ENCODE measurements at regions not wholly inside any gene's neighbourhood (a gene's known extent, or its start where the extent isn't known, plus 50 kb on each side); places are given as distances from the start of the nearest gene placed in this dataset.

GRCh38 chr1:56304975-56305374 lies 274.4 kb downstream of the PLPP3 start:
- no peak for DNase-seq

DNA sequence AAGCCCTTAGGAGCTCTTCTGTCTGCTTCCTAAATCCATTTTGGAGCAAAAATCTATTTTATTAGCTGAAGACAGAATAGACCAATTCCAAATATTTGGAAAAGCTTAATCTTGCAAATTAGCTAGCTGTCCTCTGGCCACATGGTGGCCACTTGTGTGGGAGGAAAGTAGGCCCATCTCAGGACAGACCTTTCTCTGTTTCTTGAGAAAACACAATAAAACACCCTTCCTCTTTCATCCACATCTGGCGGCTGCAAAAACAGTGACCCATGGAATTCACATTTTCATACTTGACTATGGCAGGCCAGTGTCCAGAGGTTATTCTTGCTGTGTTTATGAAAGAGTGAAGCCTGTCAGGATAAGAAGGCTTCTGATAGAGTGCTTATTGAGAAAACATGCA lies 275.6 kb downstream of the PLPP3 start:
- no peak for DNase-seq

DNA sequence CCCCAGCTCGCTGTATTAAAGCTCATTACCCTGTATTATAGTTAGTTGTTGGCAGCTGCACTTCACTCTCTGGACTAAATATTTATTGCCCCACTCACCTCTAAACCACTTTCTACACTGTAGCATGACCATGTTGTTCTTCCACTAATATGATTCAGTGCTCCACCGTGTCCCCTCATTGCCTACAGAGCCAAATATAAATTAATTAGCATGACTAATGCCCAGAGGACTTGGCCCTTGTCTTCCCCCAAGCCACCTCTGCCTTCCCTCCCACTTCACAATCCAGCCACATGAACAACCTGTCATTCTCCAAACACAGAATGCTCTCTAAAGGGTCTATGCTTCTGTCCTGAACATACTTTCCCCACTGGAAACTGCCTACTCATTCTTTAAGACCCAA lies 276.5 kb downstream of the PLPP3 start:
- DNase-seq, result no peak

- no peak for DNase-seq
Observed at GRCh38 chr1:56301791-56302190, 277.6 kb downstream of the PLPP3 start.

GRCh38 chr1:56300836-56301235 lies 278.5 kb downstream of the PLPP3 start:
- DNase-seq, result no peak

- DNase-seq, result no peak
Observed at GRCh38 chr1:56298866-56299265, 280.5 kb downstream of the PLPP3 start.

DNA sequence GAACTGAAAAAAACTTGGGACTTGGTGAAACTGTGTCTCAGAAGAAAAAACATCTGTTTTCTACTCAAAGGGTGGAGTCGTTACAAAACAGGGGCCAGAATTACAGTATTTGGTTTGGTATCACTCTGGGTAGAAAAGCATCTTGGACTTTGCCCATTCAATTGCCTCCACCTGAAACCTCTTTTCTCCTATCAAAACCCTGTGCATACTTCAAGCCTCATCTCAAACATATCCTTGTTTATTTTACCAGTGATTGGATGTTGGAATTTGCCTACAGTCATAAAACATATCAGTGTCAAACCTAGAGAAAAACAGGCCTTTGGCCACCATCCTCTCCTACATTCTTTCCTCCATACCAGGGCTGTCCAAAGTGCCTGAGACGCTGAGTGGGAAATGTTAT lies 281.5 kb downstream of the PLPP3 start:
- no peak for DNase-seq

DNA sequence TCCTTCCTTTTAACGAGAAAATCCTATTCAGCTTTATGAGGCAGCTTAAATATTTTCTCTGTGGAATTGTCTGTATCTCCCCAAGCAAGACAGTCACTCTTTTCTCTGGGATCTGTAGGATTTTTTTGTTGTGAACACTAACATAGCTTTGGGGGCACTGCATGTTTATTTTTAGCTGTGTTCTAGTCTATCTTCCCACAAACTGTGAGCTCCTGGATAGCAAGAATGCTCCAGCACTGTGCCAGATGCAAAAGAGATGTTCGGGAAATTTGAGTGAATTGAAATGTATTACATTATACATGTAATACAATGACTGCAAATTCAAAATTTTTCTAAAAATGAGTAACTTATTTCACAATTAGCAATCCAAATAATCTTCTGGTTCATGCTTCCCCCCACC lies 282.2 kb downstream of the PLPP3 start:
- DNase-seq, result no peak

GRCh38 chr1:56295949-56296929 lies 283.1 kb downstream of the PLPP3 start:
- no peak for DNase-seq

- no peak for DNase-seq
Observed at GRCh38 chr1:56291374-56291919, 287.9 kb downstream of the PLPP3 start.

- DNase-seq, result no peak
Observed at GRCh38 chr1:56289260-56289659, 290.1 kb downstream of the PLPP3 start.

DNA sequence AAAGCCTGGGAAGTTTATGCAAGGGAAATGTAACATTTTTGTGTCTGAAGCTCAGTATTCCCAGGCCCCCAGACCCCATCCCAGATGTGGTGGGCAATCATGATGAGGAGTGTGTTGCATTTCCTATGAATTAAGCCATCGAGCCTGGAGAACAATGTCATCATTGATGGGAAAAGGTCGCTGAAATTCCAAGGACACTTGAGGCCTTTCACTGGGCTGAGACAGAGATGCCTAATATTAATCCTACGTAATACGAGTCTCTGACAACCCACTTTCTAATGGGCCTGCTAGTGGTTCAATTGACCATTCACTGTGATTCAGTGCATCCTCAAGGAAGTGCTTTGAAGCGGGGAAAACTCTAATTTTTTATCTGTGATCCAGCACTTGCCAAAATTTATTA lies 291.6 kb downstream of the PLPP3 start:
- no peak for DNase-seq

DNA sequence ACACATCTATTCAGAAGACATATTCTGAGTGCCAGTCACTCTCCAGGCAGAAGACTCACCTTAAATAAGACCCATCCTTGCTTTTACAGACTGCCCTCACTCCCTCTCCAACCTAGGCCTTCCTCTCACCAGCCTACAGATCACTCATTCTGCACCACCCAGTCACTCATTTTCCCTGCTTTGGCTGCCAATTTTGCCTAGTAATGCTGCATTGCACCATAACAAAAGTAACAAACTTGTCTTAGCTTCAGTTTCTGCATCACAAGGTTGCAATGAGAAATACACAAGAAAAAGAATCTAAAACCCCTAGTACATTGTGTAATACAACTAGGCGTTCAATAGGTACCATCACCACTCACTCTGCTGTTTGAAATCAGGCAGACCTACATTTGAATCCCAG lies 292.4 kb downstream of the PLPP3 start:
- no peak for DNase-seq

DNA sequence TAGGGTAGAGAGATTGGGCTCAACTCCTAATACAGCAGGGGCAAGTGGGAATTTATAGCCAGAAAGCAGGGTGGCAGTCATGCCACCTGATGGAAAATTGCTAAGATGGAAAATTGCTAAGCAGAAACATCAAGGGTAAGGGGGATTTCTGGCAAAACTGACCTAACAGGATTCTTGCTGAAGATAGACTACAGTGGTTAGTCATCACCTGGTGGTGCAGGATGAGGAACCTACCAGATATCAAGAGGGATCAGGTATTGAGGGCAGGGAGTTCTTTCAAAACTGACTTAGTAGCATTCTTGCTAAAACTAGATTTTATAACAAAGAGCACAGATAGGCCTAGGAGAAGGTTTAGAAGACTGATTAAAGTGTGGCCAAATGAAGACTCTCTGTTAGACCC lies 292.9 kb downstream of the PLPP3 start:
- DNase-seq, result no peak

DNA sequence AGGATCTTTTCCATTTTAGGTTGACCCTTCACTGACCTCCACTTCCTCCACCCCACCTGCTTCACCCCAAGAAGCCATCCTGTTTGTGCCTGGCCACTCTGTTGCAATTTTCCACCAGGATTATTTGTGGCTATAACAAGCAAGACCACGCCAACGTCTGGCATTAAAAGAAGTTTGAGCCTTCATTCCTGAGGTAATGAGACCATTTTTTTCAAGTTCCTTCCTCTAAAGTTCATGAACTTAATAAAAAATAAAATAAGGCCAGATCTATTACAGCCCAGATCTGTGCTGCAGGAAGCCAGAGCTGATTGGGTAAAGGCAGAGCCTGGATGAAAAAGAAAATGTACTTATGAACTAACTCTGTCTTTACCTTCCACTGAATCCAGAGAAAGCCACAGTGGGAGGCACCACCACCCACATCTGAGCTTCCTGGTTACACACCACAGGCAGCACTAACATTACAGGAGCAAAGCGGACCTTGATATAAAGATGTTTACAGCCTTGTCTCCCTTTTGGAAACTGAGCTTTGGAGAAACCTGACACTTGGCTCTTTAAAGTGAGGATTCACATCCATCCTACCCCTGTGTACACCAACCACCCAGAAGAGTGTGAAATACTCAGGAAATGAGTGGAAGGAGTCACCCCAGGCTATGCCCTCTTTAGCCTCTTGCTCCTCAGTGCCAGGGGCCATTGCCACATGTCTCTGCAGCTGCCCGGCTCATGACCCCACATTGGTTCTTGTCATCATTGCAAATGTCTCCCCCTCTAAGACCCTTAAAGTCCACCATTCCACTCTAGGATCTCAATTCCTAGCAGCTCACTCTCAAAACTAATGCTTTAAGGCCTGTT lies 293.6 kb downstream of the PLPP3 start:
- DNase-seq, result no peak

DNA sequence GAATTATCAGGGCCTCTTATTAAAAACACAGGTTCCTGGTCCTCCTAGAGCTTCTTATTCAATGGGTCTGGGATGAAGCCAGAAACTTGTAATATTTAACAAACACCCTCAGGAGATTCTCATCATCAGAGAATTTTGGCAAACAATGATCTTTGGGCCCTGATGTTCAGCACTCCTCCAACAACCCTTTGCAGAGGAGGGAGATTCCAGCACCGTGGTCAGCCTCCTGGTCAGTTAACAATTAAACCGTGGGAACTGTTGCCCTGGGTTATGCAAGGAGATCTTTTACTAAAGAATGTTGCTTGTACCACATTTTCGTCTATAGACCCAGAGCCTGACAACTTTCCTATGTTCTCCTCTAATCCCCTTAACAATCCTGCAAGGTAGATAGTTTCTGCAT lies 294.4 kb downstream of the PLPP3 start:
- no peak for DNase-seq

GRCh38 chr1:56278061-56278460 lies 301.3 kb downstream of the PLPP3 start:
- DNase-seq, result no peak

GRCh38 chr1:56268519-56269140 lies 310.7 kb downstream of the PLPP3 start:
- DNase-seq, result no peak

DNA sequence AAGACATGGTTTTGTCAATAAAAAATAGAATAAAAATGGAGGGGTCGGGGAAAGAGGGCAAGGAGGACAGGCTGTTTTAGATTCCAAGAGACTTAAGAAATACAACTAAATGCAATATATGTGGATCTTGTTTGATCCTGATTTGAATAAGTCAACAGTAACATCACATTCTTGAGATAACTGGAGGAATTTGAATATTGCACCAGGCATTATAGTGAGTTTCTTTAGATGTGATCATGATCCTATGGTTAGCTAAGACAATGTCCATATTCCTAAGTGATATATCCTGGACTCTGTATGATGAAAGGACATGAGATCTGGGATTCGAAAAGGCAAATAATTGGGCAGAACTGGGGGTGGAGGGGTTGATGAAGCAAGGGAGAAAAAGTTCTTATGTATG lies 311.8 kb downstream of the PLPP3 start:
- no peak for DNase-seq

DNA sequence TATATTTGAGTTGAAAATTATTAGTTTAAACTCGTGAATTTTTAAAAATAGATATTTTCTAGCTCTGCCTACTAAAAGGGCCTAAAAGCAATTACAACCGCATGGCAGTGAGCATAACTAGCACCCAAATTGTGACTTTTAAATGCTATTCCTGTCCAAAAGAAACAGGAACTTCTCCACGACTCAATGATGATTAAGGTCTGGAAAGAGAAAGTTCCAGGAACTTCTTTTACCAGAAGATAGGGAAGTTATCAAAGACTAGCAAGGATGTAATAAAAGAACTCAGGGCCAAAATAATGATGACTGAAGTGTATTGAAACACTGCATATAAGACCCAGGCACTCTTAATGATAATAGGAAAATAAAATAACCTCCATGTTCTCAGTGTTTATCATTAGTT lies 313.0 kb downstream of the PLPP3 start:
- DNase-seq, result no peak

GRCh38 chr1:56265216-56265615 lies 314.1 kb downstream of the PLPP3 start:
- DNase-seq, result no peak

- no peak for DNase-seq
Observed at GRCh38 chr1:56263908-56264307, 315.5 kb downstream of the PLPP3 start.

- DNase-seq, result no peak
Observed at GRCh38 chr1:56258371-56258770, 321.0 kb downstream of the PLPP3 start.
